GM21619 (cell line): ENCODE measurements at regions not wholly inside any gene's neighbourhood (a gene's known extent, or its start where the extent isn't known, plus 50 kb on each side); places are given as distances from the start of the nearest gene placed in this dataset.
"Not testable (repeated sequence)": the region's sequence is repeated elsewhere in the genome, so short reads cannot be mapped to it uniquely, and the experiment has no call there.

ENCODE experiments used
- ATAC-seq: cut with Tn5 transposase; IDR thresholded peaks from one replicate; pipeline ENCODE4 v1.9.1; 2021; ENCODE audit not compliant: unreplicated experiment

GRCh38 chr18:25587545-25587944 is 235.6 kb upstream of the ZNF521 start:
- ATAC-seq: no peak

- ATAC-seq: no peak
These were observed 217.0 kb upstream of the ZNF521 start for GRCh38 chr18:25568986-25569385.

DNA sequence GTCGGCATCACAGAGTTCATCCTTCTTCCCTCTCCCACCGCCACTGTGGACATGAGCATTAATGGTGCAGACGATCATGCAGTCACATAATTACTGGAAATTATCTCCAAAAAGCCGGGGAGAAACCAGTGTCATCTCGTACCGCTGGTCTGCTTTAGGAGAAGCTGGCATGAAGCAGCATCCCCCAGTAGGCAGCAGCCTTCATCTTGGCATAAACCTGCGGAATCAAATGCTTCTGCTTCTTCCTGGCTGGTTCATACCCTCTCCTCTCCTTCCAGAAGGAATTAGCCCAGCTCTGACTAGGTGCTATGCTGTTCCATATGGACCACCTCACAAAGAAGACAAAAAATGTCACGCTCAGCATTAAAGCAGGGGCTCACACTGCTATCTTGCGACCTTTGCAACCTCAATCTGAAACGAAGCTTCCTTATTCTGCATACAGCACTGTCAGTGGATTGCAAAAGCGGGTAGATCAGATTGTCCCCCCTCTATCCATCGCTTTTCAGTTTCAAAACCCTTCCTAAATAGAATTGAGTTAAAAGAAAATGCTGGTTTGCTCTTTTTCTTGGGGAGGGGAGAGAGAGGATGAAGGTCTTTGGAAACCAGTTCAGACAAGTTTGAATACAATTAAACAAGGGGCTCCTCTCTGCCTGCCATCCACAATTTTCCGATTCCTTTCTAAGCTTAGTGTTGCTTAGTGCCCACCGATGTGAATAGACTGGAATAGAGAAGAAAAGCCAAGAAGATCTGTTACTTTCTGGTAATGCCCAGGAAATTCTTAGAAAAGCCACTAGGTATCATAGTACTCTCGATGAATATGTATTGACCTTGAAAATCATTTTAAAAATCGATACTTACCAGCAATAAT is 212.1 kb upstream of the ZNF521 start:
- no peak for ATAC-seq

GRCh38 chr18:25563346-25563745 is 211.4 kb upstream of the ZNF521 start:
- no peak for ATAC-seq

DNA sequence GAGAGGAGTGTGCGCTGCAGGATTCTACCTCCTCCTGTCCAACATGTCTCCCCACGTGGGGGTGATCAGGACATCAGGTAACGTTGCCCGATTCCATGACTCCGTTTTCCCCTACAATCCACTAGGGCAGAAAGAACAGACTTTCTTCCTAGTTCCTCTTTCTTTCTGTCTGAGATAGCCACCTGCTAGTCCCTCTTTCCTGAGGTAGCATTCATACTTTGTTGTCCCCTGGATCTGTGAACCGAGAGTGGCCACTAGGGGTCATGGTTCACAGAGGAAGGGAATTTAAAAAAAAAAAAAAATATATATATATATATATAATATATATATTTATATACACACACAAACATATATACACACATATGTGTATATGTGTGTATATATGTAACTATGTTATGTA is 210.0 kb upstream of the ZNF521 start:
- no peak for ATAC-seq

DNA sequence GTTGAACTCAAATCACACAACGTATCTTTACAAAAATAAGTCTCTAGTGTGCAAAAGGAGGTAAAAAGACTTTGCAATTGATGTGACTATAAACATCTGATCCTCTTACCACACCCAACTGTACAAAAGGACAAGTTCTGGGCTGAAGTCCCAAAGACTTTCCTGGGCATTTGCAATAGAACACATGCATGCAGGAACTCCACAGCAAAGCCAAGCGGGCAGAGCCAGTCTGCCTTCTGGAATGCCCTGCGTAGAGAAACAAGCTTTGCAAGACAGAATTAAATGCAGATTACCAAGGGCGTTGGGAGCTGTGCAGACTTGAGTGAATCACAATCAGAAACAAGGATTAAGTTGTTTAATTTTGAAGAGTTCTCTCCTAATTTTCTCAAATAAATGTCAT is 208.4 kb upstream of the ZNF521 start:
- no peak for ATAC-seq

GRCh38 chr18:25557011-25557410 is 205.0 kb upstream of the ZNF521 start:
- no peak for ATAC-seq

DNA sequence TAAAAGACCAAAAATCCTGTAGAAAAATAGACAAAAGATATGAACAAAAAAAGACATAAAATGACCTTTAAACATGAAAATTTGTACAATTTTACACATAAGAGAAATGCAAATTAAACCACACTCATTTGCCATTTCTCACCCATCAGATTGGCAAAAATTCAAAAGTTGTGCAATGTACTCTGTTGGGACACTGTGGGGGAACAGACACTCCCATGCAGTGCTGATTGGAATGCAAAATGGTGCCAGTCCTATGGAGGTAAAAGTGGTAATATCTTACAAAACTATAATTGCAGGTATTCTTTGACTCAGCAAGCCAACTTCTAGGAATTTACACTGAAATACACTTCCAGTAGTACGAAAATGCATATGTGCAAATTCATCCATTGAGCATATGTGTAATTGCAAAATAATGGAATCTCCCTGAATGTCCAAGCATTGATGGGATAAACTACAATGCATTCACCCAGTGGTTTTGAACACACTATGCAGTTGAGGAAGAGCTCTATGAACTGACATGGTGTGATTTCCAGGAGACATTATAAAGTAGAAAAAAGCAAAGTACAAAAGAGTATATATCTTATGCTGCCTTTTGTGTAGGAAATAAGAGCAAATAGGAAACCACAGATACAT is 201.8 kb upstream of the ZNF521 start:
- no peak for ATAC-seq

DNA sequence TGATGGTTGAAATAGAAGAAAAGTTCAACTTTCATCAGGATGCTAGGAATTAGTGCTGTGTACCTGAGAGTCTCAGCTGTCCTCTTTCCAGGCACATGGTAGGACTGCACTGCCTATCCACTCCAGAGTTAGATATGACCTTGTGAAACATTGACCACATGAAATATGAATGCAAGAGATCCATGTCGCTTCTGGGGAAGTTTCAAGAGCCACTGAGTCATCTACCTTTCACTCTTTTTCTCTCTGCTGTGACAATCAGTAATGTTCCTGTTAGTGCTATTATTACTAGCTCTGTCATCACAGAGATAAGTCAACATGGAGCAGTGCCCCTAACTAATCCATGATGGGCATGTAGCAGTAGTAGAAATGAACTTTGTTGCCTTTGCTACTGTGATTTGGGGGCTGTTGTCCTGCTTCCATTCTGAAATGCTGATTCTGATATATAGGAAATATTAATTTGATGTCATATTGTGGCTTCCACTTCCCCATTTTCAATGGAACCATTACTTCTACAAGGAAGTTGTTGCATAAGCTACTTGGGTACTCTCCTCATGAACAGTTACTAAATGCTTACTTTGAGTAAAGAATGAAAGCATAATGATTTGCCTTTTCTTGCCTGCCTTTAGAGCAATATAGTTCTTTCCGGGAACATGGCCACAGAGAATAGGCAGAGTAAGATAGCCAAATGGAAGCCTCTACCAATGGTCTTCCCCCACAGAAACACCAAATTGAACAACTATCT is 192.8 kb upstream of the ZNF521 start:
- no peak for ATAC-seq

- no peak for ATAC-seq
These were observed 186.4 kb upstream of the ZNF521 start for GRCh38 chr18:25538175-25538922.

DNA sequence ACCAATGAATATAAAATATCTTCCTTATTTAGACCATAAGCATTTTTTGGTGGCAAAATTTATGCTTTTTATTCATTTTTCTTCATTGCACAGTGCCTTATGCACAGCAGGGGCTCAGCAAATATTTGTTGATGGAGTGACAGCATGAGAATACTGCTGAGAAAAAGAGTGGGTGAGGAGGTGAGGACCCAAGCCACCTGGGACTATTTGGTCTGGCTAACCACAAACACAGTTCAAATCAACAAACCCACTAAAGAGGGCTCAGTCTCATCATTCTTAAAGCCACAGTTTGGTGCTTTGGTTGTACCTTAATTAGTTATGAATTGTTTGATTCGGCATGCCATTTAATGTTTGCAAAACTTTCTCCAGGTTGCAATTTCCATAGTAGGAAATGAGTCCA is 183.5 kb upstream of the ZNF521 start:
- no peak for ATAC-seq

GRCh38 chr18:25534401-25534800 is 182.4 kb upstream of the ZNF521 start:
- no peak for ATAC-seq

DNA sequence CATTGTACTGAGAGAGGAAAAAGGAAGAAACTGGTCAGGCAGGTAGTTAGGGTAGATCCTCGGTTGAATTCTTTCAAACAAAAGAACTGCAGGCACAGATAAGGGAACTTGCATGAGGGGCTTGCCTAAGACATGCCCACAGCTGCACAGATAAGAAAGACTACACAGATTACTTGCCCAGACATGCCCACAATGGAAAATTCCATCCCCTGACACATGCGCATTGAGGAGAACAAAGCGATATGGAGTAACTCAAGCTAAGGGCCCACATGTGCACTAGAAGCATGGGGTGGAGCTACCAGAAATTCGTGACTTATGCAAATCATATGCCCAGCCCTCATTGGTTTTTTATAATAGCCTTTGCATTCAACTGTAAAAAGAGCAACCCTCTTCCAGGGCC is 181.3 kb upstream of the ZNF521 start:
- no peak for ATAC-seq

DNA sequence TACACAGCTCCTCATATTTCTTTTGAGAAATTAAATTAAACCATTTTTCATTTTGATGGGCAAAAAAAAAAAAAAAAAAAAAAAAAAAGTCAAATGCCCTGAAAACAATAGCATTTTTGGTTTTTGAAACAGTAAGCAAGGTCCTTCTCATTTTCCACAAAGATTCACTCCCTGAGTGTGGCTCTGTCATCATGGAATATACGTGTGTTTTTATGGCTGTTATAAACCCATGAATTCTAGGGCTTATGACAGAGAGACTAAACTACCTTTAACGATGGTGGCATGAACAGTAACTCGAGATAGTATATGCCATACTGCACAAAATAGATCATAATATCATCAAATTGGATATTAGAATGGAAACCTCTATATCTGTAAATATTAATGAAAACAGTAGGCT is 179.2 kb upstream of the ZNF521 start:
- ATAC-seq: no peak

DNA sequence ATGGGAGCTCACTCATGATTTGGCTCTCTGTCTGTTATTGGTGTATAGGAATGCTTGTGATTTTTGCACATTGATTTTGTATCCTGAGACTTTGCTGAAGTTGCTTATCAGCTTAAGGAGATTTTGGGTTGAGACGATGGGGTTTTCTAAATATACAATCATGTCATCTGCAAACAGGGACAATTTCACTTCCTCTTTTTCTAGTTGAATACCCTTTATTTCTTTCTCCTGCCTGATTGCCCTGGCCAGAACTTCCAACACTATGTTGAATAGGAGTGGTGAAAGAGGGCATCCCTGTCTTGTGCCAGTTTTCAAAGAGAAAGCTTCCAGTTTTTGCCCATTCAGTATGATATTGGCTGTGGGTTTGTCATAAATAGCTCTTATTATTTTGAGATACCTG is 173.8 kb upstream of the ZNF521 start:
- not testable (repeated sequence) for ATAC-seq

GRCh38 chr18:25518716-25519053 is 166.7 kb upstream of the ZNF521 start:
- ATAC-seq: peak; percentile 94

GRCh38 chr18:25517881-25518715 is 166.1 kb upstream of the ZNF521 start:
- ATAC-seq: peak; percentile 20

GRCh38 chr18:25516747-25517498 is 165.0 kb upstream of the ZNF521 start:
- no peak for ATAC-seq

DNA sequence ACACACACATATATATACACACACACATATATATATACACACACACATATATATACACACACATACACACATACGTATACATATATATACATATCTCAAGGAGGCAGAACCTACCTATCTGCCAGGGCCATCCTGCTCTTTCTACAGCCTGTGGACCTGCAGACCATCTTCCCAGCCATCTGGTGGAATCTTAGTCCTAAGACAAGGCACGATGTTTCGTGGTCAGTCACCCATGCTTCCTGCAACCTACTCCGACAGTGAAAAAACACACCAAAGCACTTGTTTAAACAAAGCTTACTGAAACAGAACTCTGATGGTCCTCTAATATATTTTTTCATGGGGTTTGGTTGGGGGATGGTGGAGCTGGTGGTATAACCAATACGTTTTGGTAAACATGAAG is 164.2 kb upstream of the ZNF521 start:
- ATAC-seq: no peak

DNA sequence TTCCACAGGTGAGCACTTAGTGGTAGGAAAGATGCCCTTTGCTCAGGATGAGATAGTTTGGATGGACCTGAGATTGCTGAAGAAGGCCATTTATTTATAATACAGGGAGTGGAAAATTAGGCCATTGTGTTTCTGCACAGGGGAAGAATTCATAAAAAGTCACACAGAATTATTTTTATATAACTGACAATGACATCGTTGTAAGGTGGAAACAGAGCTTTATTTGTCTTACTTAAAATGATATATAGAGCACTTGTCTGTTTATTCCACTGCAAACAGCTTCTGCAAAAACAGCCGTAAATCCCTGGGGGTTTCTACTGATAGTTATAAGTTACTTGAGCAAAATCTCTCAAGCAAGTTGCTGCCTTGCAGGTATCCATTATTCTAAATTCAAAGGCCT is 158.1 kb upstream of the ZNF521 start:
- ATAC-seq: no peak
